DMS153 treated with DMSO at 0.1 percent for 48 hours (cell line): ENCODE measurements at regions not wholly inside any gene's neighbourhood (a gene's known extent, or its start where the extent isn't known, plus 50 kb on each side); places are given as distances from the start of the nearest gene placed in this dataset.

Experiments used
- DNase-seq: peaks from one replicate; lab custom pipeline; 2025; ENCODE audit not compliant: unreplicated experiment; lab: John Stamatoyannopoulos, UW

DNA sequence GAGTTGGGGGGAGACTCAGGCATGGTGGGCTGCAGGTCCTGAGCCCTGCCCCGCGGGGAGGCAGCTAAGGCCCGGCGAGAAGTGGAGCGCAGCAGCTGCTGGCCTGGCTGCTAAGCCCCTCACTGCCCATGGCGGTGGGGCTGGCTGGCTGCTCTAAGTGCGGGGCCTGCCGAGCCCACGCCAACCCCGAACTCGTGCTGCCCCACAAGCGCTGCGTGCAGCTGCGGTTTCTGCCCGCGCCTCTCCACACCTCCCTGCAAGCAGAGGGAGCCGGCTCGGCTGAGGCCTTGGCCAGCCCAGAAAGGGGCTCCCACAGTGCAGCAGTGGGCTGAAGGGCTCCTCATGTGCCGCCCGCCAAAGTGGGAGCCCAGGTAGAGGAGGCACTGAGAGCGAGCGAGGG lies 1355.1 kb upstream of the WWC1 start:
- DNase-seq, result no peak

DNA sequence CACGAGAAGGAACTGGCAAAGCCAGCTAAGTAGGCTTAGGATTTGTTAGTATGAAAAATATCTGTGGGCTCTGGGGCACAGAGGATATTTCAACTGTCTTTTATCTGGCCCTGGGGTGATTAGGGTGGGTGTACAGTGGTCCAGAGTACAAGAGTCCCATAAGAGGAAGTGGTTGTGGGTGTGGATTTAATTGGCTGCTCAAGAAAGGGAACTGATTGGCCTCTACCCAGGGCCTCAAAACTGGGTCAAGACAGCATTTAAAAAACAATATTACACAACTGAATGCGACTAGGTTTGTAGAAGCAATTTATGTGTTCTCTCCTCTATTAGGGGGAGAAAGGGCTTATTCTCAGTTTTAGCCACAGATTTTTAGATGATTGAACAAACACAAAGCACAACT lies 1353.4 kb upstream of the WWC1 start:
- no peak for DNase-seq

DNA sequence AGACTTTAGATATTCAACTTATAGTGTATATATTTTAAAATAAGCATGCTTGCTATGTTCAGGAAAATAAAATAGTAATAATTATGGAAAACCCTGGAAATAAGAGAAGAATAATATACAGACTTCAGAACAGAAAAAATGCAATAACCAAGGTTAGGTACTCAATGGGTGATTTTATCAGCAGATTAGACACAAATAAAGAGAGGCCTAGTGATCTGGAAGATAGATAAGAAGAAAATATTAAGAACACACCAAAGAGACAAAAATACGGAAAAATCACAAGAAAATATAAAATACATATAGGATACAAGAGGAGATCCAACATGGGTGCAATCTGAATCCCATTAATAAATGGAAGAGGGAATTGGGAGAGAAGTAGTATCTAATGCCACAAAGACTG lies 1348.5 kb upstream of the WWC1 start:
- no peak for DNase-seq

DNA sequence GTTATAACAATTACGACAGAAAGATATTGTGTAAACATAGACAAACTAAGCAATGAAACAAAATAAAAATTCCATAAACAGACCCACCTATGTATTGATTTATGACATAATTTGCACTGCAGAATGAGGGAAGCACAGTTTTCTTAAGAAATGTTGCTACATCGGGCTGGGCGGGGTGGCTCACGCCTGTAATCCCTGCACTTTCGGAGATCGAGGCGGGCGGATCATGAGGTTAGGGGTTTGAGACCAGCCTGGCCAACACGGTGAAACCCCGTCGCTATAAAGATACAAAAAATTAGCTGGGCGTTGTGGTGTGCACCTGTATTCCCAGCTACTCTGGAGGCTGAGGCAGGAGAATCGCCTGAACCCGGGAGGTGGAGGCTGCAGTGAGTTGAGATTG lies 1344.4 kb upstream of the WWC1 start:
- DNase-seq, result no peak

DNA sequence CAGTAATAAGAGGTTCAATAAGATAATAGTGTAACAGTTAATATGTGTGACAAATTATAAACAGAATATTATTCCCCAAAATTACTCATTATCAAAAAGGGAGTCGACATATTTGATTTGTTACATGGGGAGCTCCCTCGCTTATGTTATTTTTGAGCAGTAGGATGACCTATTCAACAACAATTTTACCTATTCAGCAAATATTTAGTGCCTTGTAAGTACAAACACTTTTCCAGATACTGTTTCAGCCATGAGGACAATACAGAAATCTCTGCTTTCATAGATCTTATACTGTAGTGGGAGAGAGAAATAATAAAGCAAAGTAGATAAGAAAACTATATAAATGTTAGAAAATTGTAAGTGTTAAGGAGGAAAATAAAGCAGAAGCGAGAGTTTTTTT lies 1342.8 kb upstream of the WWC1 start:
- DNase-seq, result no peak

DNA sequence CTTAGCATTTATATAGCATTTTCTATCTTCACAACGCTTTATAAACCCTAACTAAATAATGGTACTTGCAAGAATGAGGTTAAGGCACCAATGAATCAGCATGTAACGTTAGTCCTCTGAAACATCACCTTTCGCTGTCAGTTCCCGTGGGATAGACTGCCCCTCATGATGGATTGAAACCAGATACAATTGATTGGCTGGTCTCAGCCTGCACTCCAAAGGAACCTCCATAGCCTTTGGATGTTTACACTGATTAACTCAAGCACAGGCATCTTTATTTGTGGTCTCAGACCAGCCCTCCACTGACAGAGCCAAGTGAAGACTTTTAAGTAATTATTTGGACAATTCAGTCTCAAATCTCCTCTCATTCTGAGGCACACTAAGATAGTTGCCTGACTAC lies 1339.4 kb upstream of the WWC1 start:
- DNase-seq, result no peak

DNA sequence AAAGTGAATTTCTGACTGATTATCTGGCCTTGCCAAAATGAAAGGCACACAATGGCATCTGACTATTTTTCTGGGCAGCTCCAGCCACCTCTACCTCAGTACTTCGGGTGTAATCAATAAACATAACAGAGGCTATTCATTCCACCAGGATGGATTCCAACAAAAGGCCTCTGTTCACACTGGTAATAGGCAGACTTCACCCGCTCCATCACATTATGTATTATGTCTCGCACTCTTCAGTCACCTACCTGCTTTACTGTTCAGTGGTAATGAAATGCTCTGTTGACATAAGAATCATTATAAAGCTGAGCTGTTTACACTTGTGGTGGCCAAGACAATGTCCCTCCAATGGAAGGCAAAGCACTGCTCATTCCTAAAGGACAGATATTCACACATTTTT lies 1333.7 kb upstream of the WWC1 start:
- DNase-seq, result no peak

DNA sequence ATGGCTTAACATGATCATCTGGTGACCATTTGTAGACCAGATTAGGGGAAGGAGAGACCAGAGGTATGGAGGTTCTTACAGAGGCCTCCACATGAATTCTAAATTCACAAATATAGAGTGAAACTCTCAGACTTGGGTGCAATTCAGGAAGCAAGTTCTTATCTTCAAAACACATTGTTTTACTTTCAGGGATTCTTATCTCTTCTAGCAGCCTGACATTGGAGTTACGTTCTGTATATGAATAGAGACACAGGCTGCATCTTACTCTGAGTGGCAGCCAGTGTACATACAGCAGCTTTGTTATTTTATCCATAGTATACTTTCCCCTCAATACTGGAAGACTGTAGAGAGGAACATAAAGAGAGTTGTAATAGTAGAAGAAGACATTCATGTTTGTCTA lies 1331.7 kb upstream of the WWC1 start:
- DNase-seq, result no peak

DNA sequence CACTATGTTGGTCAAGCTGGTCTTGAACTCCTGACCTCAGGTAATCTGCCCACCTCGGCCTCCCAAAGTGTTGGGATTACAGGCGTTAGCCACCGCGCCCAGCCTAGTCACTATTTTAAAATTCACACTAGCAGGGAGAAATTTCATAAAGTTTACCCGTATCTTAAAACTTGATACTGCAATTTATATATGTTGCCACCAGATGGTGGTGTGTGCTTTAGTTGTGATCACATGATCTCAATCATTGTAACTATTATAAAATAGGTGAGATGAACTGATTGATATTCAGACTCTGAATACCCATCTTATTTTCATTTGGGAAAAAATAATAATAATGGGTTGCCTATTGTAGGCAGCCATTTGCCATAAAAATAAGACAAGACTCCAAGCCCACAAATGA lies 1330.4 kb upstream of the WWC1 start:
- no peak for DNase-seq

DNA sequence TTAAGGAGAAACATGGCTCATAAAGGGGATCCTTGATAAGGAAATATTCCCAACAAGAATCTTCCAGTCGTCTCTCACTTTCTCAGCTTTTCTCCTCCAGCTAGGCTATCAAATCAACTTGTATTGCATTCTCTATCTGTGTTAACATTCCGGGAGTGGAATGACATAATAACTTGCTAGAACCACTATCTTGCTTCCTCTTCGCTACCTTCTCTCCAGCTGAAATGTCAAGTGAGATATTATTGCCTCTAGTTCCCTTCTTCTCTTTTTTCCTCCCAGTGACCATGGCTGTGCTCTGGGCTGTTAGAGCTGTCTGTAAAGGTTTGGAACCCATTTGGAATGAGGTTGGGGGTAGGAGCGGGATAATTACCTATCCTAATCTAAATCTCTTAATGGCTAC lies 1329.5 kb upstream of the WWC1 start:
- DNase-seq, result no peak

DNA sequence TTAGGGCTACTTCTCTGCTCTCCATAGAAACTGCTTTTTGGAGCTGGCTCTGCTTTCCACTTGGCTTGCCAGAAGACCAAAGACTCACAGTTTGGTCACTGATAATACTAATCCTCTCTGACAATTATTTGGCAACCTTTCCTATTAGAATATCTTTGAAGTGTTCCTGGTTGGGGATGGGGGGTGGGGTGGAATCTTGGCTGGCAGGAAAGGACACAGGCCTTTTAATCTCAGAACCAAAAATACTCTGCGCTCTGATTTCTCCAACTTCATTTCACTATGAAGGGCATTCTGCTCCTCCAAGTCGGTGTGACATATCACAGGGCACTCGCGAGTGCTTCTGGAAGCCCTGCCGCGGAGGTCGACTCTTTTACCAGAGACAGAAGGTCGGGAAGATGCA lies 1329.0 kb upstream of the WWC1 start:
- DNase-seq, result no peak

DNA sequence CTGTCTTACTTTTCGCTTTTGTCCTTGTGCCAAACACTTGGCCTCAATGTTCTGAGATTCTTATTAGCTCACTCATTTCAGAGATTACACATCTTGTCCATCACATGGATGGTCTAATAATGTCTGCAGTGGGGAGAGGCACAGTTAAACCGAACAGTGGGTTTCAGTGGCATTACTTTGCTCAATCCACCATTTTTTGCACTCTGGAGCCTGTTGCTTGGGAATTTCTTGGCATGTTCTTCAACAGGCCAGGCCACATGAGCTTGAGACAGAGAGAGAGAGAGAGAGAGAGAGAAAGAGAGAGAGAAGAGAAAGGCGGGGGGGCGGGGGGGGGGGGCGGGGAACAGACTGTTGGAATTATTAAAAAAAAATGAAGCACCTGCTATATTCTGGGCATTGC lies 1327.8 kb upstream of the WWC1 start:
- no peak for DNase-seq

DNA sequence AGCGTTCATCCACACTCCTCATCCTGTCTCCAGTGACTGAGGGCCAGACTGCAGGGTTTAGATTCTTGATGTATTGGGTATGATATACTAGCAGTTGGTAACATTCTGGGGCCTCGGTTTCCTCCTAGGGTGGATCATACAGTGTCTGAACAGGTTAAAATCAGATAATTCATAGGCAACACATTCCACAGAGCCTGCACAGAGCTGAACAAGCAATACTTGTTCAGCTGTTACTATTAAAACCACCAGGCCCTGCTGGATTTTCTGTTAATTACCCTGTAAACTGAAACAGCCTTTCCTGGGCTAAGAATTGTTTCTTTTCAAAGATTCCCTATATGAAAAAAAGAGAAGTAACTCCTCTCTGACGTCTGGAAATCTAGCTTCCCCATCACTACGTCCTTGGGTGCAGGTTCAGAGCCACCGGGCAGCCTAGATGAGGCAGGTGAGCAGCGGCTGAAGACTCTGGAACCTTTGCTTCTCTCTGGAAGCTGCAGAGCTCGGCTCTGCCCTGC lies 1313.5 kb upstream of the WWC1 start:
- no peak for DNase-seq

DNA sequence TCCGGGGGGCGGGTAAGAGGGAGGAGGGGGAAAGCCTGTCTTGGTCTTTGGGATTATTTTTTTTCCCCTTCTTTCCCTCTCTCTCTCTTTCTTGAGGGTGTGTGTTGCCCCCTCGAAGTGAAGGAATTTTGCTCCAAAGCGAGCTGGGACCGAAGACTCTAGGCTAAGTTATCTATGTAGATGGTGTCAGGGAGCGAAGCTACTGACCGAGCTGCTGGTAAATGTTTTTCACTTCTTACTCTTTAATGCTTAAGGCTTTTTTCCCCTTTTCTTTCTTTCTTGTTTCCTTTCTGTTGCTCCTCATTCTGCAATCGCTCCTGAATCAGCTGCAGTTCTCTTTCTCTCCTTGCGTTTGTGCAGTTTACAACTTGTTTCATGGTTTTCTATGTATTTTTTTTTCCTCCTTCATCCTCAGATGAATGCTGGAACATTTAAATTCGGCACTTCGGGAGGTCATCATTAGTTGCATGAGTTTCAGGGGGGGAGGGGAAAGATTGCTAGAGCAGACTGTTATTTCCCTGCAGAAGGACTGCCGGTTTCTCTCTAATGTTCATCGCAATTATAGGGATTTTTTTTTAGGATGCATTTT lies 1312.0 kb upstream of the WWC1 start:
- DNase-seq, result no peak

DNA sequence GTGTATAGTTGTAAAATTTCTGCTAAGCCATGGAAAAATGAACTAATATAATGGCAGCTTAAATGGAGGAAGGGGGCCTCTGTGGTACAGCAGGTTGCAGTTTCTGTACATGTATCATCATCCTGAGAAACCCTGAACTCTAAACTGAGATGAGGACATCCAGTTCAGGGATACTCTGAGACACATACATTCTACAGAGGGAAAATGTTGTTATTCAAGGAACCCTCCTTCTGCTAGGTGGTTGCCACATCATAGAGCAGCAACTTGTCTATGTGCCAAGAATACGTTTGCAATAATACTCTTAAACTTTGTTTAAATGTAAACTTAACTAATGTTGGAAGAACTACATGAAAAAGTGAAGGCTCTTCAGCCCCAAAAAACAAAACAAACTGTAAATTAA lies 1310.8 kb upstream of the WWC1 start:
- no peak for DNase-seq

DNA sequence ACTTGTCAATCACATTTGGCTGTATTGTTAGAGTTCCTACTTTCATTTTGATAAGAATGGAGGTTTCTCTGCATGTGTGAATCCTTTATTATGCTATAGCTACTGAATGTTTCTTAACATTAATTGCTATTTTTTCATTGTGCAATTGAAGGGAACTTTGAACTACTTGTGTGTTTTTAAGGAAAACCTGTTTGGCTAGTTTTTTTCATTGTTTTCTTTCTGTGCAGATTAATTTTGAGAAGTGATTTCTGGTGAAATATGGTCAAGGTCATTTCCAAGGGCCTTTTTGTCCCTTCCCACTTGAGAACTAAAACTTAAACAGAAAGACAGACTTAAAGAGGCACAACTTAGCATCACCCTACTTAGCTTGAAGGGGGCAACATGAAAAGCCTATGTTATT lies 1309.2 kb upstream of the WWC1 start:
- no peak for DNase-seq

DNA sequence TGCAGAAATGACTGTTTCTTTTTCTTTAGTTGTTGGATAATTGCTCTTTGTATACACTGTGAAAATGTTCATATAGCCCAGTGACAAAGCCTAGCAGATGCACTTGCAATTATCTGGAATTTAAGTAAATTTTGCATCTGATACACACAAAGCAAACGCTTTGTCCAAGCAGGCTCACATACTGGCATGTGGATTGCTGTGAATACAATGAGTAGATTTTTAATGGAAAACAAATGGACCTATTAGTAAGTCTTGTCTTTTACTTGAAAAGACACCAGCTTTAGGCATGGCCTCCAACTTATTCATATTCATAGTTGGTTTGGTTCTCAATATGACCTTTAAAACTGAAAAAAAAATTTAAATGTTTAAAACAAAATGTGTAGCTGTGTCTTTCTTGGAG lies 1299.8 kb upstream of the WWC1 start:
- no peak for DNase-seq

DNA sequence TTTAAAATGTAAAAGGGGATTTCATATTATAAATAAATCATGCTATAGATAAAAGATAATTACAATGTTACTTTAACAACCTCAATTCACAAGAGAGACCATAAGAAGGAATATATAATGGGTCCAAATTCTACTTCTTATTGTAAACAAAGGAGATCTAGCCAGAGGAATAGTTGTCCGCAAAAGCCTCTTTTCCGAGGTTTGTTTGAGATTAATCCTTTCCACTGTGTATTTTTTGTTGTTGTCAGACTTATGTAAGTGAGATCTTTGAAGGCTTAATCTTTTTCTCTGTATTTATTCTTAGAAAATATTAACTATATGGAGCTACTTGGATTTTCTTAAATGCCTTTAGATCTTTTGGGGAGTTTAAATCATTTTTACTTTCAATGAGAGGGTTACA lies 1299.3 kb upstream of the WWC1 start:
- DNase-seq, result no peak

DNA sequence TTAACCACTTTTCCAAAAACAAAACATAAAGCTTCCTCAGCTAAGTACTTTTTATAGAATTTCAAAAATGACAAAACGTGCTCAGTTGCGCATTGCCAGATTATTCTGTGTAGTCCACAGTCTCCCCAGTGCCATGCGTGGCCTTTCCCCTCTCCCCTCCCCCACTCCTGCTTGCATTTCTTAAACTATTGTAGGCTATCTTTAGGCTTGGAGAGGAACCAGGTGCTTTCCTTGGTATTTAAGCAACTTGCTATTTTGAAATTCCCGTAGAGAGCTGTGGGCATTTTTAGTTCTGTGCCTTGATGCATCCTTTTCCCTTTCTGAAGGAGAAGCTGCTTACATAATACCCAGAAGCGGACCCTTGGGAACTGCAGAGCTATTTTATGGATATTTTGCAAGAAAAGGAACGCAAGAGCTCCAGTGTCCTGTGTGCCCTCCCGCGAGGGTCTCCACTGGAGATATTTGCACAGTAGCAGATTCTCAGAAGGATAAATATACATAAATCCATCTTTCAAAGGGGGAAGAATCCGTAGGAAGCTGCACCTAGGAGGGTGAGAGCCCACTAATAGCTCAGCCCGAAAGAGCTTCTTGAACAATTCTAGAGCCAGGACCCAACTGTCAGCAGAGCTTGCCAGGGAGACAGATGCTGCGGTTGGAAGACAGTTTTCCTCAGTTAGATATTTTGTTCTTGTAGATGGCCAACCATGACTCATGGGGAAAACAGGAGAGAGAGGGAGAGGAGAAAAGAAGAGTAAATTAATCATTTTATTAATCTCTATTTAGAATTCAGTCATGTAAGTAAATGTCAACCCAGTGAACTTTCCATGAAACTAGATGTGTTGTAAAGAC lies 1298.3 kb upstream of the WWC1 start:
- DNase-seq, result no peak

DNA sequence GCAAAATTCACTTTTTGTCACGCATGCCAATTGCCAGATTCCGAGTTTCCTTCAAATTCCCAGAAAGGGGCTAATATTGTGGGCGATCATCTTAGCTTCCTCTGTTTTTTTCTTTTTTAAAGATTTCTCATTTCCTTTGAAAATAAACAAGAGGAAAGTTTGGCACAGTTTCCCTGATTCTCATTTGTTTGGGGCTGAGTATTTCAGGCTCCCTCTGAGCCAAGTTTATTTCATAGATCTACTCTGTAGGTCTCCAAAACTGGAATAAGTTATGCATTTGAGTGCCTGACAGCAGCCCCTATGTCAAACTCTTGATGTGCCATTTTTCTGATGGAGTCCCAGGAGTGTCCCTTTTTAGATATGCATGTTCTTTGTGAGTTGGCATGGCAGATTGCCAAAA lies 1297.2 kb upstream of the WWC1 start:
- no peak for DNase-seq

DNA sequence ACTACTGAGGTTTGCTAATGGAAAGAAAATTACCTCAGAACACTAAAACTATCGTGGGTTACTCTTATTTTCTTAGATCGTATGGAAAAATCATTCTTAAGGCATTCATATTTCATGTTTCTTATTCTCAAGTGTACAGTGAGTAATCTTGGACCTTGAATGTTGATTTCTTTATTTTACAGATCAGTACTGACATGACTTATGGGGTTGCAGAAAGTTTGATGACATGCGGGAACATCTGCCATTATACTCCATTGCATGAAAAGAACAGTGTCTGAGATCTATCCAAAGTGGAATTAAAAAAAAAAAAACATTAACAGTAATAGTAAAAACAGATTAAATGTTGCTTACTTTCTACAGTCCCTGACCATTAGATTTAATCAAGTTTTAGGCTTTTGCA lies 1290.2 kb upstream of the WWC1 start:
- DNase-seq, result no peak

DNA sequence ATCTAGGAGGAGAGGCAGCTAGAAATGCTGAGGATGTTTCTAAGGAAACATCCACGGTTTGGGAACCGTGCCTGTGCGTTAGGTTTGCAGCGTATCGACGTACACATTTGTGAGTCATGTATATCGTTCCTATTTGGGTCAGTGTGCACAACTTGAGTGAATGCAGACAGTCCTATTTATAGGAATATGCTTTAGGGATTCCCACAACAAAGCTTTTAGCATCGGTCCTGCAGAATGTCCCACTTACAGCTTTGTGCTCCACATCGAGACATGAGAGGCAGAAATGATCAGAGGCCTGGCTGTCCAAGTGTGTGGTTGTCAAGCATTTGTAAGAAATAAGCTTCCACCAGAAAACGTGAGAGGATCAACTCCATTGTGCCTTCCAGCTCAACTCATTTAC lies 1282.7 kb upstream of the WWC1 start:
- no peak for DNase-seq

DNA sequence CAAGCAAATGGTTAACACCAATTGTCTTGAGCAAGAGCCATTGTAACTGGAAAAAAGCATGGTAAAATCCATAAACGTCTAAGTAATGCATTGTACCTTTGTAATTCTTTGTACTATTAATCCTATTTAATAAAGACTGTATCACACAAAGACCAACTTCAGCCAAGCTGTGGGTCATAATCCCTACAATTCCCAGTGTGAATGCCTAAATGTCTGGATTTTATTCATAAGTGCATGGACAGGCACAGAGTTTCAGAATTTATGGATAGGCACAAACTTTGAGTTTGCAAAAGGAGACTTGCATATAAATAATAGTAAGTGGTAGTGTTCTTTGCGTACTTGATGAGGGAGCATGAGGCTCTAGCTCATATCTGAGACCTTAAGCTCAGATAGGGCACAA lies 1280.2 kb upstream of the WWC1 start:
- no peak for DNase-seq
